ENCODE measurements at regions not wholly inside any gene's neighbourhood (a gene's known extent, or its start where the extent isn't known, plus 50 kb on each side); places are given as distances from the start of the nearest gene placed in this dataset.

DNA sequence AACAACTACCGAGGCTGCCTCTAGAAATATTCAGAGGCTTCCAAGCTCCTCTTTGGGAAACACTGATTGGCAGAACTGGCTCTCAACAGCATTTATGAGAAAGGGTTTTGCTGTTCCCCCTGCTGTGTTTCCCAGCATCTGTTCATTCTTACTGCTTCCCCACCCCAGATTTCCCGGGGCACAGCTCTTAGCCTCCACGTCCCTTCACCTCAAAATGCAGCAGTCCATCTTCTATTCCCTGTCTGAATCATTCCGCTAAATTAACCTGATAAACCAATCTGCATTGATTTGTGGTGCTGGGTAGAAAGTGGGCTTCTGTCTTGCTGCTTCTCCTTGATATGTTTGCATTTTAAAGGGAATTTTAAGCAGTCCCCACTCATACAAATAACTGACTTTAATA is 67.4 kb downstream of the PLK2 start:
- Mint-ChIP-seq H3K9me3 (no peaks in the 10 kb centered on the region), H3K27ac (no peak overlapping the region), H3K27me3 (ENCODE audit: insufficient read depth) (no peaks in the 10 kb centered on the region), H3K4me3 (no peak overlapping the region), H3K4me1 (no peaks in the 10 kb centered on the region), H3K36me3 (ENCODE audit: low read depth) (no peaks in the 10 kb centered on the region)
- Histone ChIP-seq H3K27ac (ENCODE audit: low read depth, low read length) (no peak overlapping the region), H3K9me3 (ENCODE audit: control insufficient read depth, low read length) (no peaks in the 10 kb centered on the region), H3K36me3 (ENCODE audit: control insufficient read depth, insufficient read depth, low read length) (no peaks in the 10 kb centered on the region), H3K27me3 (ENCODE audit: control insufficient read depth, insufficient read depth, low read length, poor library complexity, severe bottlenecking) (no peaks in the 10 kb centered on the region), H3K4me3 (ENCODE audit: low read length) (no peak overlapping the region), H3K4me1 (ENCODE audit: control insufficient read depth, insufficient read depth, low read length) (no peaks in the 10 kb centered on the region), H3K9ac (ENCODE audit: extremely low read depth, low read length, poor library complexity, severe bottlenecking) (no peak overlapping the region)
- WGBS, 2 experiments (ENCODE audit: insufficient coverage in 1 of 2, insufficient read length in 1 of 2): 71 to 88% methylated on average over 1 to 4 of the region's 4 CpGs
- TF ChIP-seq, protein P1, sequence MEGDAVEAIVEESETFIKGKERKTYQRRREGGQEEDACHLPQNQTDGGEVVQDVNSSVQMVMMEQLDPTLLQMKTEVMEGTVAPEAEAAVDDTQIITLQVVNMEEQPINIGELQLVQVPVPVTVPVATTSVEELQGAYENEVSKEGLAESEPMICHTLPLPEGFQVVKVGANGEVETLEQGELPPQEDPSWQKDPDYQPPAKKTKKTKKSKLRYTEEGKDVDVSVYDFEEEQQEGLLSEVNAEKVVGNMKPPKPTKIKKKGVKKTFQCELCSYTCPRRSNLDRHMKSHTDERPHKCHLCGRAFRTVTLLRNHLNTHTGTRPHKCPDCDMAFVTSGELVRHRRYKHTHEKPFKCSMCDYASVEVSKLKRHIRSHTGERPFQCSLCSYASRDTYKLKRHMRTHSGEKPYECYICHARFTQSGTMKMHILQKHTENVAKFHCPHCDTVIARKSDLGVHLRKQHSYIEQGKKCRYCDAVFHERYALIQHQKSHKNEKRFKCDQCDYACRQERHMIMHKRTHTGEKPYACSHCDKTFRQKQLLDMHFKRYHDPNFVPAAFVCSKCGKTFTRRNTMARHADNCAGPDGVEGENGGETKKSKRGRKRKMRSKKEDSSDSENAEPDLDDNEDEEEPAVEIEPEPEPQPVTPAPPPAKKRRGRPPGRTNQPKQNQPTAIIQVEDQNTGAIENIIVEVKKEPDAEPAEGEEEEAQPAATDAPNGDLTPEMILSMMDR (conservative IDR thresholded peaks at IDR 0.05): no peak
- no peak for DNase-seq

DNA sequence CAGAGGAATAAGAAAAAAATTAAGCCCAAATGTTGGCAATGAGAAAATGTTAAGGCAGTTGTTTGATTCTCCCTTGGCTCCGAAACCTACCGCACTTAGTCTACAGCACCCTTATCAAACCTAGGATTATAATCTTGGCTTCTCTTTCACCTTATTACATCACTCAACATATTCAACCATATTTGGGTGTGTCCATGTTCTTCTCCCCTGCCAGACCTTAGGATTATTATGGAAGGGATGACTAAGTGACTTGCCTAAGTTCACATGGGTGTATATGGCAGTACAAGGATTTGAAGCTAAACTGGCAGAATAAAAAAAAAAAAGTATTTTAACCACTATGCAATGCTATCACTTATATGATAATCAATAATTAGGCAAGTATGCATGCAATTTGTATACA is 76.4 kb downstream of the PLK2 start:
- H3K4me1 ChIP-seq (ENCODE audit: control insufficient read depth, insufficient read depth, low read length): no peaks in the 10 kb centered on the region
- 100% methylated on average over 2 of the region's 2 CpGs; no CpG with 5 or more reads in 1 of the 2 experiments for WGBS, 2 experiments (ENCODE audit: insufficient coverage in 1 of 2, insufficient read length in 1 of 2)
- no peaks in the 10 kb centered on the region for H3K27me3 Mint-ChIP-seq (ENCODE audit: insufficient read depth)

DNA sequence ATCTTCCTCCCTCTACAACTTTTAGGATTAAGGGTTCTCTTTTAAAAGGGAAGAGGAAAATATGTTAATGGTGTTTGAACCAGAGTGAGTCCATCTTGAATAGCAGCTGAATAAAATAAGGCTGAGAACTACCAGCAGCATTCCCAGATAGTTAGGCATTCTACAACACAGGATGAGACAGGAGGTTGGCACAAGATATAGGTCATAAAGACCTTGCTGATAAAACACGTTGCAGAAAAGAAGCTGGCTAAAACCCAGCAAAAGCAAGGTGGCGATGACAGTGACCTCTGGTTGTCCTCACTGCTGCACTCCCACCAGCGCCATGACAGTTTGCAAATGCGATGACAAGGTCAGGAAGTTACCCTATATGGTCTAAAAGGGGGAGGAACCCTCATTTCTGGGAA is 77.8 kb downstream of the PLK2 start:
- Histone ChIP-seq H3K4me1 (ENCODE audit: control insufficient read depth, insufficient read depth, low read length) (no peaks in the 10 kb centered on the region), H3K27me3 (ENCODE audit: control insufficient read depth, insufficient read depth, low read length, poor library complexity, severe bottlenecking) (no peaks in the 10 kb centered on the region), H3K9ac (ENCODE audit: extremely low read depth, low read length, poor library complexity, severe bottlenecking) (no peak overlapping the region), H3K4me3 (ENCODE audit: low read length) (no peak overlapping the region), H3K27ac (ENCODE audit: low read depth, low read length) (no peak overlapping the region), H3K36me3 (ENCODE audit: control insufficient read depth, insufficient read depth, low read length) (no peaks in the 10 kb centered on the region), H3K9me3 (ENCODE audit: control insufficient read depth, low read length) (peaks cover 49% of the 10 kb centered on the region)
- peaks cover 53% of the 10 kb centered on the region for H3K9me3 Mint-ChIP-seq
- WGBS, 2 experiments (ENCODE audit: insufficient coverage in 1 of 2, insufficient read length in 1 of 2): 89 to 92% methylated on average over 4 of the region's 4 CpGs
- H3K4me3 Mint-ChIP-seq: no peak overlapping the region
- no peaks in the 10 kb centered on the region for H3K4me1 Mint-ChIP-seq
- H3K27ac Mint-ChIP-seq: no peak overlapping the region
- TF ChIP-seq, protein P1 (conservative IDR thresholded peaks at IDR 0.05): no peak
- no peaks in the 10 kb centered on the region for H3K36me3 Mint-ChIP-seq (ENCODE audit: low read depth)
- no peak for DNase-seq
- no peaks in the 10 kb centered on the region for H3K27me3 Mint-ChIP-seq (ENCODE audit: insufficient read depth)

More for the DNA sequence above, 76.4 kb downstream of the PLK2 start:
- TF ChIP-seq, protein P1 (conservative IDR thresholded peaks at IDR 0.05): no peak
- no peak overlapping the region for H3K9ac ChIP-seq (ENCODE audit: extremely low read depth, low read length, poor library complexity, severe bottlenecking)
- Mint-ChIP-seq H3K36me3 (ENCODE audit: low read depth) (no peaks in the 10 kb centered on the region), H3K27ac (no peak overlapping the region), H3K9me3 (peaks cover 43% of the 10 kb centered on the region), H3K4me1 (no peaks in the 10 kb centered on the region), H3K4me3 (no peak overlapping the region)
- no peak overlapping the region for H3K4me3 ChIP-seq (ENCODE audit: low read length)
- H3K27me3 ChIP-seq (ENCODE audit: control insufficient read depth, insufficient read depth, low read length, poor library complexity, severe bottlenecking): no peaks in the 10 kb centered on the region
- DNase-seq: no peak
- no peak overlapping the region for H3K27ac ChIP-seq (ENCODE audit: low read depth, low read length)
- no peaks in the 10 kb centered on the region for H3K36me3 ChIP-seq (ENCODE audit: control insufficient read depth, insufficient read depth, low read length)
- H3K9me3 ChIP-seq (ENCODE audit: control insufficient read depth, low read length): peaks cover 40% of the 10 kb centered on the region

All from endodermal cell (in vitro differentiated cells).